A172 (cell line): ENCODE measurements at regions not wholly inside any gene's neighbourhood (a gene's known extent, or its start where the extent isn't known, plus 50 kb on each side); places are given as distances from the start of the nearest gene placed in this dataset.

ENCODE experiments used
- DNase-seq: peaks from one replicate; pipeline ENCODE4 v3.0.0-alpha.2; 2015; ENCODE audit warnings: low spot score

DNA sequence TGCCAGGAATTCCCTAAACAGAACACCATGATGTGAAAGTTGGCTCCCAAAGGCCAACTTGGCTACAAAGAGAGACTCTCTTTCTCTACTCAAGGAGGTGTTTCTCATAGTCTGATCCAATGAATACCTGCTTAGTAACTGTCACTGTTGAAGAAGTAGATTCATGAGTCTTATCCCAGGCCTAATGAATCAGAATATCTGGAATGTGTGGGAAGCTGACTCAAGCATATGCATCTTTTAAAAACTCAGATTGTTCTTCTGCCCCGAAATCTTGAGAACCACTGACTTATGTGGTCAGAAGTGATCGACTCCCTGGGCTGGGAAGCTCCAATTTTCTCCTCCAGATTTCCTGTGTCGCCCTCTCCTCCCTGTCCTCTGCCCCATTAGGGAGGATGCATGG is 345.6 kb downstream of the PLK2 start:
- DNase-seq: peak; percentile 84

GRCh38 chr5:58113172-58113571 is 346.7 kb downstream of the PLK2 start:
- DNase-seq: no peak

DNA sequence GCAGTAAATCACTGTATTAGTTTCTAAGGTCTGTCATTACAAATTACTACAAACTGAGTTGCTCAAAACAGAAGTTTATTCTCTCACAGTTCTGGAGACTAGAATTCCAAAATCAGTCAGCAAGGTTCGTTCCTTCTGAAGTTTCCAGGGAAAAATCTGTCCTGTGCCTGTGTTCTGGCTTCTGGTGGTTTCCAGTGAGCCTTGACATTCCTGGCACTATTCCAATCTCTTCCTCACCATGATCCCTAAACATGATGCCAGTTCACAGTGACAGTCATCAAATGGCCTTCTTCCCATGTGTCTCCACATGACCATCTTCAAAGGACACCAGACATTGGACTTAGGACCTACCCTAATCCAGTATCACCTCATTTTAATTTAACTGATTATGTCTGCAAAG is 351.4 kb downstream of the PLK2 start:
- no peak for DNase-seq

GRCh38 chr5:58107704-58108103 is 352.2 kb downstream of the PLK2 start:
- no peak for DNase-seq

DNA sequence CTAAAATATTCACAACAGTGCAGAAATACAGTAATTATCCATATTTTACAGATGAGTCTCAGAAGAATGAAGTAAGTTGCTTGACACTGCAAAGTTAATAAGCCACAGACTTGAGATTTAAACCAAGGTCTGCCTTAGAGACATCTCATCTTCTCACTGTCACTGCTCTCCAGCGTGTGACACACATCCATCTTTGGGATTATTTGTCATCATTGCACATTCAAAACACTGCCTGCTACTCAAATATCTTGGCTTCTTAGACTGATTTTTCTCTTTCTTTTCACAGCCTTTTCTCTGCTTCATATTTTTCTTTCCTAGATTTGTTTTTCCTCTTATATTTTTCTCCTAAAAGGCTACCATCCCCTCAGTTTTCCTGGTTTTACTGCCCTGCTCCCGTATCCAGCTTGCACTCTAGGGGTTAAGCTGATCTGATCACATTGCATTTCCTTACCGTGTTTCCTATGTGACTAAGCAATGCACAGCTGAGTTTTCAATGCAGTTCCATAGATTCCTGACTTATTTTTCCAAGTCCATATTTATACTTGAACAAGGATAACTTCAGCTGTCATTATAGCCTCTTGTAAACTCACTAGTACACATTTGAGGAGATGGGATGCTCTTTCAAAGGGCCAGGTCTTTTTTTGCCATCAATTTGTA is 353.0 kb downstream of the PLK2 start:
- DNase-seq: no peak

DNA sequence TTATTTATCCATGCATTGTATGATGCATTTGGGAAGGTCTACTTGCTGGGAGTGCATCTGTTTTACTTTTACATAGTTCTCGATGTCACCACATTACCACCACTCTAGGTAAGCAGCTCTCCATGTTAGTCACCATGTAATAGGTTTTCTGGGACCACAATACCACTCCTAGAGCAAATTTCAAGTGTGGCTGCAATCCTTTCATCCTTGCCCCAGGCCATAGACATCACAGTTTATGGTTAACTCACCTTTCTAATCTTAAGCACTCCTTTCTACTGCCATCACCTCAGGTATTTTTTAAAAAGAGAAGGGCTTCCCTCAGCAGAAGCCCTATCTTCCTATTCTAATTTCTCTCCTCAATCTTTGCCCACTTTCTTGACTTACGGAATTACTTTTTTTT is 354.1 kb downstream of the PLK2 start:
- no peak for DNase-seq

DNA sequence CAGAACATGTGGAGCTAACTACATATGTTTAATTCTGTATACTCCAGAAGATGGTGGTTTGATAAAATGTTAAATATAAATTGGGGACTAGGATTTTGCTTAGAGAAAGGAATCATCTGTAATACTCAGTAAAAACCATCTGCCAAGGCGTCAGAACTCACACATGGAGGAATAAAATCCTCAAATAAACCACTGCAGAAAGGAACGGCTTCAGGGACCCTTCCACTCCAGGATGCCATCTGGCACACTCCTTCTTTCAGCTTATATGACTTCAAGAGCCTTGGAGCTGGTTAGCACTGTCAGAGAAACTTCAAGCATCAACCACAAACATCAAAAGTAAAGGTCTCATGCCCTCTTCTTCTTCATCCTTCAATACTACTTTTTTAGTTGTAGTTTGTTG is 360.6 kb downstream of the PLK2 start:
- no peak for DNase-seq

GRCh38 chr5:58094031-58094430 is 365.9 kb downstream of the PLK2 start:
- DNase-seq: peak; percentile 72

DNA sequence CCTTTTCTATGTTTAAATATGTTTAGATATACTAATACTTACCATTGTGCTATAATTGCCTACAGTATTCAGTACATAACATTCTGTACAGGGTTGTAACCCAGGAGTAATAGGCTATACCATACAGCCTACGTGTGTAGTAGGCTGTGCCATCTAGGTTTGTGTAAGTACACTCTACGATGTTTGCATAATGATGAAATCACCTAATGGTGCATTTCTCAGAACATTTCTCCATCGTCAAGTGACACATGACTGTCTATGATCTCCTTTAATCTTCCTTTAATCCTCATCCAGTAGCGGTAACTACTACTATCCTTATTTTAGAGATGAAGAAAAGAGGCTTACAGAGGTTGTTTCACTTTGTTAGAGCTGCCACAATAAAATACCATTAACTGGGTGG is 369.2 kb downstream of the PLK2 start:
- no peak for DNase-seq

GRCh38 chr5:58088941-58089340 is 370.9 kb downstream of the PLK2 start:
- DNase-seq: peak; percentile 55

DNA sequence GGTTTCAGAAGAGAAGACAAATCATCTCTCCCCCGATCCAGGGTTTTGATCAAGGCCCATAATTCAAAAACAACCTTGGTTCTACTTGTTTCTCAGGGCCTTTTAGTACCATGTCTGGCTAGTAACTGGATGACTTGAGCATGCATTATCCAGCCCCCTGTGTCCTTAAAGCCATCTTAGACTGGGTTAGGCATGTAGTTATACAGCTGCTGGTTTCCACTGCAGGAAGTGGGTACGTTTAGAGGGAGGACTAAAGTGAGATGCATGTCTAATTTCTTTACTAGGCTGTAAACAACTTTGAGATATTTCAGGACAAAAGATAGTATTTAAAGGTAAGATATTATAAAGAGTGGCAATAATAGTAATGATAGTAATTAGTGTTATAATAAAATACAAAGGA is 372.0 kb downstream of the PLK2 start:
- no peak for DNase-seq

DNA sequence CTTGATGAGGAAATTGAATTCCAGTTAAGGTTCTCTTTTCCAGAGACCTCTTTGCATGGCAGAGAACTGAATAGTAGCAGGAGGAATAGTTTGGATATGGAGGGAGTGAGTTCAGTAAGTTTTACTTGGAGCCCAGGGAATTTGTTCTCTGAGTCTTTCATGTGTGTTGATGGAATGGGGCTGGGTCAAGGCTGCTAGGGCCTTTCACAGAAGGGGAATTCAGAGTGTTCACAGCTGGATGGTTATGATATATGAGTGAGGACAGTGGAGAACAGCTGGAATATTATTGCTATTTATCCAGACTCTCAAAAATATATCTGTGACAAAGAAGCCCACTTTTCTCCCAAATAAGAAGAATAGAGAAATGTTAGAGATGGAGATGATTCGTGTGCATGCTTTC is 372.8 kb downstream of the PLK2 start:
- DNase-seq: no peak

DNA sequence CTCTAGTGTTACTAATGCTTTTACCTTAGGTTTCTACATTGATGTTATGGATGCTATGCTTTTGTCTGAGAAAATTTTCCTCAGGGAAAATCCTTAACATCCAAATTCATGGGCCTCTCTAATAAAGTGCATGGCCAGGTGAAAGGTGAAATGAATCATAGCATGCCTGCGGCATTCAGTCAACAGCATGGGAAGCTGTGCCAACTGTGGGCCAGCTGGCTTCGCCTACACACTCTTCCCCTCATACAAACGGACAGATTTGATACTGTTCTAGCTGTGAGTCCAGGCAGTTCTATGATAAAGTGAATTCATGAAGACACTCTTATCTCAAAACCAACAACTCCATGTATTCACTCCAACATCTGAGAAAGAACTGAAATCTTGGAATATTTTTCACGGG is 374.1 kb downstream of the PLK2 start:
- DNase-seq: peak; percentile 75

DNA sequence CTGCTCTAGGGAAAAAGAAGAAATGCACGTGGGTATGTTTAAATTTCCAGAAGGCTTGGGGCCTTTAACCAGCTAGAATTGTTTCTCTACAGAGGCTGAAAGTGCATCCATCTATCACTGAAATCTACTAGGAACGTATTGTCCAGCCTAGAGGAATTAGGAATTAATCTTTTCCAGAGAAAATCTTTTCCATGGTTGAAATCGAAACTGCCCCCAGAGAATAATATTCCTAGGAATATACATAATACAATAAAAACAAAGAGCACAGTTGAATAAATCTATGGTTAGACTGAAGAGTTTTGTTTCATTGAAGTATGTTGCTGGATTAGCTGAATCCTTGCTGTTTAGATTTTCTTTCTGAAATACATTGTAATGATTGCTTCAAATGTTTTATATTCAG is 378.5 kb downstream of the PLK2 start:
- no peak for DNase-seq

DNA sequence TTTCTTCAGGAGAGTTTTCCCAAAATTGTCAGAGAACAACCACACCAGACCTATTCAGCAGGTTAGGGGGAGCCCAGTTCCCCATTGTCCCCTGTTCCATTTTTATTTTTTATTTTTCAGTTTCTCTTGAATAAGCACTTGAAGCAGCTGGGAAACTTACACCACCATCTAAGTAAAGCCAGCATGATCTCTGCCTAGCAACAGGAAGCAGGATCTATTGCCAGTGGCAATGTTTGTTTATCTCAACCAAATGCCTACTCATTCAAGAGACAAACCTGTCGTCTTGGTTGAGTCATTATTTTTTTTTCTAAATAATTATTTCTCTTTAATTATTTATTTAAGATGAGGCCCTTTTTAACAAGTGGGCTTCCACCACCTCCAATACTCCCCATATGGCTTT is 379.3 kb downstream of the PLK2 start:
- peak; percentile 10 for DNase-seq

- no peak for DNase-seq
Measured at GRCh38 chr5:58077966-58078365, 381.9 kb downstream of the PLK2 start.

DNA sequence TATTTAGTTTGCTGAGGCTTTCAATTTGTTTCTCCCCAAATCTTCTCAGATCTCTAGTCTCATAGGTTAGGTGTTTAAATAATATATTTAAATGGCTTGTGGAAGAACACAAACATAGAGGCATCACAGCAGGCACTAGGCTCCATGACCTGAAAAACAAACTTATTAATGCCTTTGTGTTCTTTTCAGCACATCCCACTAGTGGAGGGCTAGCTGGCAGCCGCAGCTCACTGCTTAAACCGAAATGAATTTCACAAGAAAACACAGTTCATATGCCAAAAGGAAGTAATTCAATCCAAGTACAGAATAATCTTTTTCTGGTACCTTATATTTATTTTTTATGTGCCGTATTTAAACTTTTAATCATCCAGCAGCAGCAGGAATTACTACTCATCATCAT is 382.5 kb downstream of the PLK2 start:
- DNase-seq: no peak

GRCh38 chr5:58076483-58077257 is 383.2 kb downstream of the PLK2 start:
- no peak for DNase-seq

DNA sequence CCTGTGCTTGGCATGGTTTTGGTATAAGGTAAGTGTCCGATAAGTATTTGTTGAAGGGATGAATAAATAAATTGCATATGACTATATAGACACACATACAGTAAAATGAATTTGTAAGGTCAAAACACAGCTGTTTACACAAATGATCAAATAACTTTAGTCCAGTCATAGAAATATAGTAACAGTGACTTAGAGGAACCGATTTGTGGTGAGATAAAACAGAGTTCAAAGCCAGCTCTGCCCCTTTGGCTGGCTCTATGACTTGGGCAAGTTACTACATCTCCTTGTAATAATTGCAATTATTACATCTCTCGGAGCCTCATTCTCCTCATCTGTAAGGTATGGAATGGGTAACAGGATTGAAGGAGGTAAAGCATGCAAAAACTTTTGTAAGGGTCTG is 384.0 kb downstream of the PLK2 start:
- no peak for DNase-seq

- no peak for DNase-seq
Measured at GRCh38 chr5:58074717-58075116, 385.2 kb downstream of the PLK2 start.

DNA sequence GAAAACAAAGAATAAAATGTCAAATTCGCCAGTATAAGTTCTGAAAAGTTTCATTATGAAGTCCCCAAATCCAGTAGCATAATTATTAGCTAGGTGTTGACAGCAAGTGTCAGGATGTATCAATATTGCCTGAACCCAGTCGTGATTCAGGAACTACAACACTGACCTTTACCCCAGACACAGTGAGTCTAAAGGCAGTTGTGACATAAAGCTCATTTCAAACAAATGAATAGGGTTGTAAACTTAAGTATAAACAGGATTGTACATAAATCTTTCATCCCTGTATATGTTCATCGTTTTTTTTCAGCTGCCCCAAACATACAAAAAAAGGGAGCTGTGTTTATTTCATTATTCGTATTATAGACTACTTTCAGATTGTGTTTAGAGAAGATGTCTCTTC is 385.7 kb downstream of the PLK2 start:
- DNase-seq: no peak

DNA sequence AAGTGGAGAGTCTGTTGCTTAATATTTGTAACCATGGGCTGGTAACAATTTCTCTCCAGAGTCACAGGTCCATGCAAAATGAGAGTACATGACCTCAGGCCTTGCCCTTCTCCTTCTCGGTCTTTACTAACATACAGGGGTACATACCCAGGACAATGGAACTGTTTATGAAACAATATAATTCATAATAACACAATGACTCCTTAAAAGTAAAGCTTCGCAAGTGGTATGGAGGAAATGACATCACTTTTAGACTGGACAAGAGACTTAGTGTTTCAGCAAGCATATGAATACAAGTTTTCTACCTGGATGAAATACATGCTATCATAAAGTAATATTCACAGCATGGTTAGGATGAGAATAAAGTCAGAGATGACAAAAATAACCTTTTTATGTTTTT is 386.6 kb downstream of the PLK2 start:
- no peak for DNase-seq

DNA sequence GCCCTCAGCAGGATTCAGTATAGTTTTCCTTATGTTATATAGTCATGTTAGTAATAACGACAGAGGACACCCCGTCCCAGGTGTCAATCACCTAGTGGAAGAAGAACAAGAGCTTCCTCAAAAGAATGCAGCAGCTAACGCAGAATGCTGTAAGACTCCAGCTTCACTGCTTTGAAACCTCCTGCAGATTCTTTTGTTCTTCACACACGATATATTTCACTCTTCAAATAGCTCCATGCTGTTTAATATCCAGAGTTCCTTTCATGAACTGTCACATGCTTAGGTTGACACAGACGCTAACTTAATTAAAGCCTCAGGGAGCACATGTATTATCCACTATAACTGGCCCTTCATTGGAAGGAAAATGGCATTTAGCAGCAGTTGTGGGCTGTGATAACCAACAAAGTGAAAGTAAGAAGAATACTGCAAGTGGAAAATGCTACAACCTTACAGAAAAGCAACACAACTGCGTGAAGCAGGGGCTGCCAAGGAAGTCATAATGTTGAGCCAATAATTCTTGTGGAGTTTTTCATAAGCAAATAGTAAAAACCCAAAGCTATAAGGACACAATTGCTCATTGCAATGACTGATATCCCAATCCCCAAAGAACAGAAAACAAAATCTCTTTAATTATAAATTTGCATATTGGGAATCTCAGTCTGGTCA is 387.5 kb downstream of the PLK2 start:
- no peak for DNase-seq
